Neural cell (in vitro differentiated cells): ENCODE measurements at regions not wholly inside any gene's neighbourhood (a gene's known extent, or its start where the extent isn't known, plus 50 kb on each side); places are given as distances from the start of the nearest gene placed in this dataset.

ENCODE experiments used
- H2AFZ ChIP-seq: fragments of 200-600, 300-800 bp; sonication (generic), shearing (Covaris generic); 2 replicates; pipeline ENCODE4 v1.6.0; 2014; ENCODE audit warnings: low read depth, mild to moderate bottlenecking, antibody characterized with exemption, low read length, moderate library complexity
- H3F3A ChIP-seq: fragments of 200-600 bp; shearing (Covaris generic); 2 replicates; pipeline ENCODE4 v1.6.1; 2016; ENCODE audit warnings: mild to moderate bottlenecking, moderate library complexity, mixed read lengths, antibody characterized with exemption, low read length; ENCODE audit not compliant: insufficient read depth, poor library complexity, severe bottlenecking
- H3K27ac ChIP-seq: fragments of 200-600, 300-800 bp; sonication (generic), shearing (Covaris generic); 2 replicates; pipeline ENCODE4 v1.5.1; 2014; ENCODE audit warnings: mild to moderate bottlenecking, low read length, moderate library complexity
- H3K27me3 ChIP-seq: fragments of 300-800, 200-600 bp; sonication (generic), shearing (Covaris generic); 2 replicates; pipeline ENCODE4 v1.6.0; 2014; ENCODE audit warnings: mild to moderate bottlenecking, low read depth, low read length, moderate library complexity; ENCODE audit not compliant: insufficient read depth
- H3K36me3 ChIP-seq: fragments of 300-800, 200-600 bp; sonication (generic), shearing (Covaris generic); 2 replicates; pipeline ENCODE4 v1.5.1; 2014; ENCODE audit warnings: mild to moderate bottlenecking, antibody characterized with exemption, low read length, moderate library complexity; ENCODE audit not compliant: insufficient read depth
- H3K4me2 ChIP-seq: fragments of 300-800, 200-600 bp; sonication (generic), shearing (Covaris generic); 2 replicates; pipeline ENCODE4 v1.6.0; 2014; ENCODE audit warnings: mild to moderate bottlenecking, low read length
- H3K4me3 ChIP-seq: fragments of 300-800, 200-600 bp; sonication (generic), shearing (Covaris generic); 2 replicates; pipeline ENCODE4 v1.5.1; 2014; ENCODE audit warnings: mild to moderate bottlenecking, low read length, moderate library complexity
- H3K79me2 ChIP-seq: fragments of 200-600 bp; shearing (Covaris generic); replicated peaks from 2 replicates; pipeline ENCODE4 v1.6.0; 2014; ENCODE audit warnings: mild to moderate bottlenecking, low read length, moderate library complexity; ENCODE audit not compliant: insufficient read depth
- H3K9ac ChIP-seq: fragments of 300-800, 200-600 bp; sonication (generic), shearing (Covaris generic); 2 replicates; pipeline ENCODE4 v1.6.1; 2016; ENCODE audit warnings: mild to moderate bottlenecking, low read length, mixed read lengths
- H3K9me2 ChIP-seq: fragments of 200-600 bp; shearing (Covaris generic); 2 replicates; pipeline ENCODE4 v1.6.1; 2016; ENCODE audit warnings: mild to moderate bottlenecking, low read length, mixed read lengths; ENCODE audit not compliant: insufficient read depth
- H3K9me3 ChIP-seq: fragments of 200-600, 300-800 bp; sonication (generic), shearing (Covaris generic); 2 replicates; pipeline ENCODE4 v1.6.1; 2016; ENCODE audit warnings: mild to moderate bottlenecking, mixed run types, low read length, moderate library complexity, mixed read lengths
- H4K20me1 ChIP-seq: fragments of 200-600 bp; shearing (Covaris generic); 2 replicates; pipeline ENCODE4 v1.6.1; 2016; ENCODE audit warnings: mild to moderate bottlenecking, mixed run types; ENCODE audit not compliant: insufficient read depth
- CTCF ChIP-seq: fragments of 450-650 bp; IDR thresholded peaks from 2 replicates; pipeline ENCODE4 v1.5.1; 2014; ENCODE audit warnings: antibody characterized with exemption, mild to moderate bottlenecking, moderate library complexity; ENCODE audit not compliant: poor library complexity, severe bottlenecking
- EP300 ChIP-seq: fragments of 450-650 bp; conservative IDR thresholded peaks from 2 replicates; pipeline ENCODE4 v1.6.1; 2014; ENCODE audit warnings: antibody characterized with exemption, mild to moderate bottlenecking, moderate library complexity; ENCODE audit not compliant: poor library complexity, severe bottlenecking
- EZH2 ChIP-seq: fragments of 200-600, 300-800 bp; shearing (Covaris generic), sonication (generic); IDR thresholded peaks from 2 replicates; pipeline ENCODE4 v1.6.1; 2014; ENCODE audit warnings: antibody characterized with exemption, low read length, borderline replicate concordance, mild to moderate bottlenecking; ENCODE audit not compliant: insufficient read depth, poor library complexity, severe bottlenecking
- MXI1 ChIP-seq: fragments of 450-650 bp; conservative IDR thresholded peaks from 2 replicates; pipeline ENCODE4 v1.6.1; 2014; ENCODE audit warnings: antibody characterized with exemption, mild to moderate bottlenecking; ENCODE audit not compliant: poor library complexity, severe bottlenecking
- POLR2AphosphoS5 ChIP-seq: IDR thresholded peaks from 2 replicates; pipeline ENCODE4 v1.6.1; 2012
- RAD21 ChIP-seq: fragments of 450-650 bp; conservative IDR thresholded peaks from 2 replicates; pipeline ENCODE4 v1.6.1; 2014; ENCODE audit warnings: antibody characterized with exemption, mild to moderate bottlenecking, moderate library complexity
- SMC3 ChIP-seq: fragments of 450-650 bp; conservative IDR thresholded peaks from 2 replicates; pipeline ENCODE4 v1.6.1; 2014; ENCODE audit warnings: antibody characterized with exemption, mild to moderate bottlenecking, moderate library complexity; ENCODE audit not compliant: poor library complexity
- TAF1 ChIP-seq: IDR thresholded peaks from 2 replicates; pipeline ENCODE4 v1.6.1; 2012; ENCODE audit warnings: low read depth
- TF ChIP-seq, protein P1 (sequence below): IDR thresholded peaks from 2 replicates; pipeline ENCODE4 v1.6.1; 2012; ENCODE audit warnings: borderline replicate concordance

DNA sequence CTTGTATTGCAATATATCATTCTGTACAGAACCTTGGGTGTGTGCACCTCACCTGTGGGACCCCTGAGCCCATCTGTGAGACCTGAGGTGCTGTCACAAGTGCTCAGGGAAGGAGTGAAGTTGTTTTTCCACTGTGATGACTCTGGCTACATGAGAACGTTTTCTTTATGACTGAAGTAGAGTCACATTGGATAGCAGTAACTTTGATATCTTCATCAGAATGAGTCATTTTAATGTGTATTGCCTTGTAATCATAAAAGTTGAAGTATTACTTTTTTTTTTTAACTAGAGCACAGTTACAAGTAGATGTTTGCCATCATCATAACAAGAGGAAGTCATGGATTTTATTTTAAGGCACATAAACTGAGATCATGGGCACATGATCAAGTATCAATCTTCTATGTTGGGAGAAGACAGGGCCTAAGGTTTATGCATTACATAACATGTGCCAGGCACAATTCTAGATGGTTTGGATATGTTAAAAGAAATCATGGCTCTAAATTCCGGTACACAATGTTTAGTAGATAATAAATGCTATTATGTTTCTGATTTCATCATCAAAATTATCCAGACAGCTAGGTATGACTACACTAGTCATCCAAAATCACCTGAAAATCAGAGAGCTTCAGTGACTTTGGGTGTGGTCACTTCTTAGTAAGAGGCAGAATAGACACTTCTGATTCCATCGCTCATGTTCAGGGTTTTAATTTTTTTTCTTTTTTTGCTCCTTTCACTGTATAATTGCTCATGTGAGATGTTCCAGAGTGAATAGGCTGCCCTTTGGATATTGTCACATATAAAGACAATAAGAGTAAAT is 82.7 kb upstream of the KLF6 start:
- Histone ChIP-seq H3K9me2 (no peaks in the 10 kb centered on the region), H3K9me3 (no peaks in the 10 kb centered on the region), H3K4me3 (no peak overlapping the region), H4K20me1 (no peaks in the 10 kb centered on the region), H3K4me2 (no peak overlapping the region), H3K36me3 (no peaks in the 10 kb centered on the region), H3K79me2 (no peaks in the 10 kb centered on the region), H3F3A (no peaks in the 10 kb centered on the region), H3K27me3 (no peaks in the 10 kb centered on the region), H3K9ac (no peak overlapping the region), H3K27ac (no peak overlapping the region), H2AFZ (no peak overlapping the region)
- TF ChIP-seq CTCF (no peak), TAF1 (no peak), EZH2 (no peak), RAD21 (no peak), POLR2AphosphoS5 (no peak), MXI1 (no peak), EP300 (no peak), SMC3 (no peak)
- TF ChIP-seq, protein P1, sequence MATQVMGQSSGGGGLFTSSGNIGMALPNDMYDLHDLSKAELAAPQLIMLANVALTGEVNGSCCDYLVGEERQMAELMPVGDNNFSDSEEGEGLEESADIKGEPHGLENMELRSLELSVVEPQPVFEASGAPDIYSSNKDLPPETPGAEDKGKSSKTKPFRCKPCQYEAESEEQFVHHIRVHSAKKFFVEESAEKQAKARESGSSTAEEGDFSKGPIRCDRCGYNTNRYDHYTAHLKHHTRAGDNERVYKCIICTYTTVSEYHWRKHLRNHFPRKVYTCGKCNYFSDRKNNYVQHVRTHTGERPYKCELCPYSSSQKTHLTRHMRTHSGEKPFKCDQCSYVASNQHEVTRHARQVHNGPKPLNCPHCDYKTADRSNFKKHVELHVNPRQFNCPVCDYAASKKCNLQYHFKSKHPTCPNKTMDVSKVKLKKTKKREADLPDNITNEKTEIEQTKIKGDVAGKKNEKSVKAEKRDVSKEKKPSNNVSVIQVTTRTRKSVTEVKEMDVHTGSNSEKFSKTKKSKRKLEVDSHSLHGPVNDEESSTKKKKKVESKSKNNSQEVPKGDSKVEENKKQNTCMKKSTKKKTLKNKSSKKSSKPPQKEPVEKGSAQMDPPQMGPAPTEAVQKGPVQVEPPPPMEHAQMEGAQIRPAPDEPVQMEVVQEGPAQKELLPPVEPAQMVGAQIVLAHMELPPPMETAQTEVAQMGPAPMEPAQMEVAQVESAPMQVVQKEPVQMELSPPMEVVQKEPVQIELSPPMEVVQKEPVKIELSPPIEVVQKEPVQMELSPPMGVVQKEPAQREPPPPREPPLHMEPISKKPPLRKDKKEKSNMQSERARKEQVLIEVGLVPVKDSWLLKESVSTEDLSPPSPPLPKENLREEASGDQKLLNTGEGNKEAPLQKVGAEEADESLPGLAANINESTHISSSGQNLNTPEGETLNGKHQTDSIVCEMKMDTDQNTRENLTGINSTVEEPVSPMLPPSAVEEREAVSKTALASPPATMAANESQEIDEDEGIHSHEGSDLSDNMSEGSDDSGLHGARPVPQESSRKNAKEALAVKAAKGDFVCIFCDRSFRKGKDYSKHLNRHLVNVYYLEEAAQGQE = no peak

GRCh38 chr10:3866332-3866731 is 81.3 kb upstream of the KLF6 start:
- no peaks in the 10 kb centered on the region for H3K27me3 ChIP-seq
- H3K4me3 ChIP-seq = no peak overlapping the region
- no peak overlapping the region for H3K9ac ChIP-seq
- H3K27ac ChIP-seq = no peak overlapping the region
- no peaks in the 10 kb centered on the region for H3K79me2 ChIP-seq
- no peaks in the 10 kb centered on the region for H3F3A ChIP-seq
- TF ChIP-seq RAD21 = no peak
- TF ChIP-seq CTCF = no peak
- TF ChIP-seq, protein P1 = no peak
- no peak for TF ChIP-seq POLR2AphosphoS5
- TF ChIP-seq TAF1 = no peak
- TF ChIP-seq SMC3 = no peak
- no peaks in the 10 kb centered on the region for H3K9me2 ChIP-seq
- no peaks in the 10 kb centered on the region for H3K9me3 ChIP-seq
- no peak overlapping the region for H2AFZ ChIP-seq
- no peaks in the 10 kb centered on the region for H3K36me3 ChIP-seq
- no peak overlapping the region for H3K4me2 ChIP-seq
- H4K20me1 ChIP-seq = no peaks in the 10 kb centered on the region
